ENCODE measurements at regions not wholly inside any gene's neighbourhood (a gene's known extent, or its start where the extent isn't known, plus 50 kb on each side); places are given as distances from the start of the nearest gene placed in this dataset.

- Histone ChIP-seq H3K79me2 (ENCODE audit: insufficient read depth, low read length) (no peaks in the 10 kb centered on the region), H3K23me2 (ENCODE audit: insufficient read length, low read depth, low read length, poor library complexity, severe bottlenecking) (no peaks in the 10 kb centered on the region), H4K91ac (ENCODE audit: insufficient read length, low read depth, low read length) (no peak overlapping the region), H3K14ac (ENCODE audit: insufficient read depth, low read length) (no peak overlapping the region), H2BK120ac (ENCODE audit: low read depth, low read length, poor library complexity, severe bottlenecking) (no peak overlapping the region), H3K79me1 (ENCODE audit: insufficient read depth, low read depth, low read length, poor library complexity, severe bottlenecking) (no peaks in the 10 kb centered on the region), H4K20me1 (ENCODE audit: control insufficient read depth, insufficient read depth, insufficient read length) (no peaks in the 10 kb centered on the region), H3K23ac (ENCODE audit: insufficient read length, low read depth, low read length) (no peak overlapping the region), H3K4me2 (ENCODE audit: insufficient read depth, insufficient read length, low read length) (no peak overlapping the region), H3K56ac (ENCODE audit: insufficient read length, low read depth, low read length) (no peak overlapping the region), H2BK12ac (ENCODE audit: insufficient read length, low read depth, low read length) (no peak overlapping the region), H3K4me1 (ENCODE audit: insufficient read depth, low read length) (no peaks in the 10 kb centered on the region), H2BK15ac (ENCODE audit: low read depth, low read length) (no peak overlapping the region), H3K18ac (ENCODE audit: insufficient read length, low read depth, low read length) (no peak overlapping the region), H2BK20ac (ENCODE audit: low read depth, low read length, poor library complexity, severe bottlenecking) (no peak overlapping the region), H4K5ac (ENCODE audit: insufficient read length, low read depth, low read length) (no peak overlapping the region), H3K27me3 (ENCODE audit: insufficient read depth, low read length) (no peaks in the 10 kb centered on the region), H3K27ac (ENCODE audit: insufficient read length, low read depth, low read length) (no peak overlapping the region), H3K4ac (ENCODE audit: low read depth, low read length) (no peak overlapping the region), H3T11ph (ENCODE audit: low read length) (no peak overlapping the region), H2AFZ (ENCODE audit: low read length) (no peak overlapping the region), H4K8ac (replicated peaks; ENCODE audit: insufficient read length, low read depth, low read length) (no peak overlapping the region), H3K9me3 (ENCODE audit: control insufficient read depth, low read depth, low read length) (no peaks in the 10 kb centered on the region), H3K9ac (ENCODE audit: extremely low read depth, insufficient read length, low read length) (no peak overlapping the region), H2BK5ac (ENCODE audit: insufficient read length, low read length) (no peak overlapping the region), H2AK5ac (ENCODE audit: insufficient read length, low read length) (no peak overlapping the region)
- no peak overlapping the region for H3K4me3 Mint-ChIP-seq
- no peaks in the 10 kb centered on the region for H3K9me3 Mint-ChIP-seq
- no CpG with 5 or more reads among the region's 1 CpG for WGBS (ENCODE audit: extremely low coverage, insufficient read length, low lambda C conversion rate)
- no peak for TF ChIP-seq CTCF (conservative IDR thresholded peaks at IDR 0.05)
- H3K36me3 Mint-ChIP-seq (ENCODE audit: insufficient read depth in 1 of 3, low read depth in 3 of 3), result no peaks in the 10 kb centered on the region; a peak in 1 of 7 replicates
- H3K4me1 Mint-ChIP-seq, result peaks cover 1 to 2% of the 10 kb centered on the region in 2 experiments
- peak overlapping the region in 1 of 3 experiments; percentile 19; a peak in 1 of 7 replicates for H3K27ac Mint-ChIP-seq
- no peaks in the 10 kb centered on the region; the same call in 1 of the 2 replicates for H3K27me3 Mint-ChIP-seq (ENCODE audit: low read depth)
- DNase-seq, result no peak
Measured at GRCh38 chrX:8349816-8350544, 114.7 kb upstream of the VCX3B start.

Measured in H9 (cell line).